Natural killer cell (primary cell): ENCODE measurements at regions not wholly inside any gene's neighbourhood (a gene's known extent, or its start where the extent isn't known, plus 50 kb on each side); places are given as distances from the start of the nearest gene placed in this dataset.

Experiments used
- ATAC-seq, 3 donors: fragments of 150-1000 bp in 2 of 3; fragments of 200-7000 bp in 1 of 3; cut with Tn5 transposase; 1 replicate in 1 of 3; 2 replicates in 2 of 3; pipeline ENCODE4 v1.10.0; 2021; ENCODE audit warnings: mild to moderate bottlenecking in 2 of 3, moderate library complexity in 2 of 3
- DNase-seq, 2 donors: peaks; one replicate each; pipeline versions ENCODE4 v3.0.0 to v3.0.0-alpha.2; 2013 to 2021; ENCODE audit warnings: mixed read lengths in 1 of 2
- H3K27ac ChIP-seq: one replicate; pipeline ENCODE4 v1.5.1; 2013; ENCODE audit warnings: mild to moderate bottlenecking, low read length
- H3K27me3 ChIP-seq: one replicate; pipeline ENCODE4 v1.6.1; 2013; ENCODE audit warnings: low read length; ENCODE audit not compliant: control insufficient read depth, insufficient read depth
- H3K36me3 ChIP-seq: one replicate; pipeline ENCODE4 v1.6.1; 2013; ENCODE audit warnings: low read length; ENCODE audit not compliant: control insufficient read depth, insufficient read depth
- H3K4me1 ChIP-seq: one replicate; pipeline ENCODE4 v1.6.1; 2013; ENCODE audit warnings: low read length; ENCODE audit not compliant: control insufficient read depth, insufficient read depth
- H3K4me3 ChIP-seq: one replicate; pipeline ENCODE4 v1.5.1; 2013; ENCODE audit warnings: low read length
- H3K9me3 ChIP-seq: one replicate; pipeline ENCODE4 v1.6.1; 2013; ENCODE audit warnings: low read length; ENCODE audit not compliant: control insufficient read depth, insufficient read depth
- H3K27ac Mint-ChIP-seq, 2 donors: one replicate each; pipeline ENCODE4 v1.8.0; 2022; ENCODE audit warnings: mild to moderate bottlenecking in 2 of 2, mixed read lengths in 2 of 2, moderate library complexity in 1 of 2
- H3K27me3 Mint-ChIP-seq, 2 donors: one replicate each; pipeline ENCODE4 v1.8.0; 2022; ENCODE audit warnings: low read depth in 2 of 2, mixed read lengths in 2 of 2
- H3K36me3 Mint-ChIP-seq: one replicate; pipeline ENCODE4 v1.8.0; 2022; ENCODE audit warnings: mixed read lengths
- H3K4me1 Mint-ChIP-seq, 2 donors: one replicate each; pipeline ENCODE4 v1.8.0; 2022; ENCODE audit warnings: mixed read lengths in 2 of 2
- H3K4me3 Mint-ChIP-seq: one replicate; pipeline ENCODE4 v1.8.0; 2022; ENCODE audit warnings: mild to moderate bottlenecking, moderate library complexity, mixed read lengths
- H3K9me3 Mint-ChIP-seq, 2 donors: one replicate each; pipeline ENCODE4 v1.8.0; 2022; ENCODE audit warnings: mixed read lengths in 2 of 2
- WGBS: methylation state at CpG from one replicate; pipeline ENCODE4 v1.1.7; 2013; ENCODE audit warnings: missing lambda C conversion rate; ENCODE audit not compliant: insufficient coverage; 5-methylcytosine and 5-hydroxymethylcytosine counted together
- intact Hi-C: fragments of 100-400 bp; cut with micrococcal nuclease; formaldehyde crosslinking; loops from one replicate; pipeline ENCODE4 v1.14.2; 2022
- TF ChIP-seq, protein P1 (sequence below): fragments of 200-600 bp; IDR thresholded peaks from one replicate; pipeline ENCODE4 v1.8.0; 2022; ENCODE audit warnings: antibody characterized with exemption

DNA sequence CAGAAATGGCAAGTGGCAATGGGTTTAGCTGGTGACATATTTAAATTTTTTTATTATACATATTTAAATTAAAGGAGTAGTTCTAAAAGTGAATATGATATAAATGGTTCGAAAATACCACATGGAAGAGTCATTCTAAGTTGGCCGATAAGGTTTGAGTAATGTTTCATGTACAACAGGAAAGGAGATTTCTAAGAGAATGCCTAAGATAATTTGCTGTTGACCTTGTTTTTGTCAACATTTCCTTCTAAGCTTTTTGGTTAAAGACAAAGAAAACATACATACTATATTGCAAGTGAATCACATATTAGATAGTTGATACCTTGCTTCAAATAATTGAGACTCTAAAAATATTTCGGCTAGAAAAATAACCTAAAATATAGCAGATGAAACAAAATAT is 526.6 kb upstream of the SLIT2 start:
- no peak overlapping the region for H3K27ac Mint-ChIP-seq
- DNase-seq (no peak), ATAC-seq (no peak)
- Histone ChIP-seq H3K9me3 (no peaks in the 10 kb centered on the region), H3K4me1 (no peaks in the 10 kb centered on the region), H3K36me3 (no peaks in the 10 kb centered on the region), H3K27ac (no peak overlapping the region), H3K27me3 (no peaks in the 10 kb centered on the region), H3K4me3 (no peak overlapping the region)
- TF ChIP-seq, protein P1, sequence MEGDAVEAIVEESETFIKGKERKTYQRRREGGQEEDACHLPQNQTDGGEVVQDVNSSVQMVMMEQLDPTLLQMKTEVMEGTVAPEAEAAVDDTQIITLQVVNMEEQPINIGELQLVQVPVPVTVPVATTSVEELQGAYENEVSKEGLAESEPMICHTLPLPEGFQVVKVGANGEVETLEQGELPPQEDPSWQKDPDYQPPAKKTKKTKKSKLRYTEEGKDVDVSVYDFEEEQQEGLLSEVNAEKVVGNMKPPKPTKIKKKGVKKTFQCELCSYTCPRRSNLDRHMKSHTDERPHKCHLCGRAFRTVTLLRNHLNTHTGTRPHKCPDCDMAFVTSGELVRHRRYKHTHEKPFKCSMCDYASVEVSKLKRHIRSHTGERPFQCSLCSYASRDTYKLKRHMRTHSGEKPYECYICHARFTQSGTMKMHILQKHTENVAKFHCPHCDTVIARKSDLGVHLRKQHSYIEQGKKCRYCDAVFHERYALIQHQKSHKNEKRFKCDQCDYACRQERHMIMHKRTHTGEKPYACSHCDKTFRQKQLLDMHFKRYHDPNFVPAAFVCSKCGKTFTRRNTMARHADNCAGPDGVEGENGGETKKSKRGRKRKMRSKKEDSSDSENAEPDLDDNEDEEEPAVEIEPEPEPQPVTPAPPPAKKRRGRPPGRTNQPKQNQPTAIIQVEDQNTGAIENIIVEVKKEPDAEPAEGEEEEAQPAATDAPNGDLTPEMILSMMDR: no peak
- no peaks in the 10 kb centered on the region for H3K36me3 Mint-ChIP-seq
- H3K4me3 Mint-ChIP-seq: no peak overlapping the region
- H3K4me1 Mint-ChIP-seq: peaks cover 0 to 7% of the 10 kb centered on the region in 2 donors
- no peaks in the 10 kb centered on the region for H3K27me3 Mint-ChIP-seq
- intact Hi-C loops: no loop called here
- peaks cover 19 to 24% of the 10 kb centered on the region in 2 donors for H3K9me3 Mint-ChIP-seq
- WGBS: 92% methylated on average over 2 of the region's 3 CpGs

GRCh38 chr4:19722404-19722803 is 529.3 kb upstream of the SLIT2 start:
- Histone ChIP-seq H3K27me3 (no peaks in the 10 kb centered on the region), H3K27ac (no peak overlapping the region), H3K36me3 (no peaks in the 10 kb centered on the region), H3K4me1 (no peaks in the 10 kb centered on the region), H3K9me3 (no peaks in the 10 kb centered on the region), H3K4me3 (no peak overlapping the region)
- no peak for DNase-seq
- Mint-ChIP-seq H3K4me3 (no peak overlapping the region), H3K9me3 (peaks cover 26 to 28% of the 10 kb centered on the region in 2 donors), H3K4me1 (no peaks in the 10 kb centered on the region), H3K27me3 (no peaks in the 10 kb centered on the region), H3K27ac (no peak overlapping the region), H3K36me3 (no peaks in the 10 kb centered on the region)
- 63% methylated on average over 1 of the region's 1 CpG for WGBS
- no peak for ATAC-seq
- intact Hi-C loops: no loop called here
- TF ChIP-seq, protein P1: no peak

GRCh38 chr4:19721587-19721986 is 530.1 kb upstream of the SLIT2 start:
- DNase-seq (no peak), ATAC-seq (no peak)
- no peaks in the 10 kb centered on the region for H3K4me1 Mint-ChIP-seq
- H3K4me3 ChIP-seq: no peak overlapping the region
- no peaks in the 10 kb centered on the region for H3K27me3 Mint-ChIP-seq
- H3K36me3 ChIP-seq: no peaks in the 10 kb centered on the region
- no peaks in the 10 kb centered on the region for H3K9me3 ChIP-seq
- no peak overlapping the region for H3K4me3 Mint-ChIP-seq
- H3K9me3 Mint-ChIP-seq: peaks cover 29 to 30% of the 10 kb centered on the region in 2 donors
- TF ChIP-seq, protein P1: no peak
- H3K27ac ChIP-seq: no peak overlapping the region
- no peaks in the 10 kb centered on the region for H3K36me3 Mint-ChIP-seq
- intact Hi-C loops: no loop called here
- no peaks in the 10 kb centered on the region for H3K27me3 ChIP-seq
- H3K27ac Mint-ChIP-seq: no peak overlapping the region
- no peaks in the 10 kb centered on the region for H3K4me1 ChIP-seq

- Histone ChIP-seq H3K9me3 (no peaks in the 10 kb centered on the region), H3K4me3 (no peak overlapping the region), H3K27me3 (no peaks in the 10 kb centered on the region), H3K27ac (no peak overlapping the region), H3K4me1 (no peaks in the 10 kb centered on the region), H3K36me3 (no peaks in the 10 kb centered on the region)
- 80% methylated on average over 1 of the region's 1 CpG for WGBS
- H3K27ac Mint-ChIP-seq: no peak overlapping the region
- H3K9me3 Mint-ChIP-seq: peaks cover 23 to 27% of the 10 kb centered on the region in 2 donors
- no peaks in the 10 kb centered on the region for H3K4me1 Mint-ChIP-seq
- H3K4me3 Mint-ChIP-seq: no peak overlapping the region
- TF ChIP-seq, protein P1: no peak
- H3K27me3 Mint-ChIP-seq: no peaks in the 10 kb centered on the region
- DNase-seq (no peak), ATAC-seq (no peak)
- no peaks in the 10 kb centered on the region for H3K36me3 Mint-ChIP-seq
- intact Hi-C loops: no loop called here
Measured at GRCh38 chr4:19720610-19721009, 531.1 kb upstream of the SLIT2 start.
